ENCODE measurements at regions not wholly inside any gene's neighbourhood (a gene's known extent, or its start where the extent isn't known, plus 50 kb on each side); places are given as distances from the start of the nearest gene placed in this dataset.

GRCh38 chr3:188949996-188950395, 221.8 kb upstream of the TPRG1 start:
- WGBS (ENCODE audit: missing lambda C conversion rate), result 93% methylated on average over 1 of the region's 1 CpG
- TF ChIP-seq EHF (CRISPR knock-in tag; IDR thresholded peaks at IDR 0.05) (no peak), USF2 (IDR thresholded peaks at IDR 0.05) (no peak), FOSL2 (IDR thresholded peaks at IDR 0.05) (no peak), FOSL2 (CRISPR knock-in tag; IDR thresholded peaks at IDR 0.05) (no peak)
- Histone ChIP-seq H3K4me3 (no peak overlapping the region), H3K4me2 (peak overlapping the region; percentile 63), H3K27ac (peak overlapping the region; percentile 93 to 98), H3K4me1 (peaks cover 46% of the 10 kb centered on the region), H3K9me3 (no peaks in the 10 kb centered on the region)
- DNase-seq (ENCODE audit: low read depth in 1 of 2, low spot score in 1 of 2) (no peak), ATAC-seq (no peak), FAIRE-seq (no peak)
- ChIA-PET CTCF (interaction anchor here (0.7 to 8.4 kb wide), 3 partner anchors 89 to 1211 kb away, joined by 3 to 221 read pairs (median 3); no protein-coding TSS in a partner anchor), POLR2A (interaction anchor here (1.5 to 2.2 kb wide), 2 partner anchors 1204 to 1211 kb away, joined by 8 to 17 read pairs; partner anchors contain the start of gene BCL6)

GRCh38 chr3:188950832-188951489, 220.8 kb upstream of the TPRG1 start:
- Histone ChIP-seq H3K4me3 (no peak overlapping the region), H3K4me2 (peak overlapping the region; percentile 63), H3K4me1 (peaks cover 46% of the 10 kb centered on the region), H3K9me3 (no peaks in the 10 kb centered on the region), H3K27ac (peak overlapping the region; percentile 93 to 98)
- ChIA-PET POLR2A (interaction anchor here (1.5 to 2.2 kb wide), 2 partner anchors 1205 to 1212 kb away, joined by 8 to 17 read pairs; partner anchors contain the start of gene BCL6), CTCF (interaction anchor here (0.7 to 8.4 kb wide), 3 partner anchors 88 to 1211 kb away, joined by 3 to 221 read pairs (median 5); no protein-coding TSS in a partner anchor)
- WGBS (ENCODE audit: missing lambda C conversion rate), result 18% methylated on average over 13 of the region's 13 CpGs
- peak; percentile 71 to 92 for DNase-seq (ENCODE audit: low read depth in 1 of 2, low spot score in 1 of 2)
- peak; percentile 32 for FAIRE-seq
- ATAC-seq, result peak; percentile 51 to 73; a peak in 5 of 6 replicates
- no peak for TF ChIP-seq KDM5A (IDR thresholded peaks at IDR 0.05)
- TF ChIP-seq CBX8 (IDR thresholded peaks at IDR 0.05), result no peak
- peak; percentile 13; the same call in 1 of the 3 replicates for TF ChIP-seq SMC3 (IDR thresholded peaks at IDR 0.05)
- TF ChIP-seq ZFP36 (IDR thresholded peaks at IDR 0.05; ENCODE audit: borderline replicate concordance, partially characterized antibody), result no peak
- TF ChIP-seq KDM1A (IDR thresholded peaks at IDR 0.05; ENCODE audit: low read depth), result no peak
- no peak for TF ChIP-seq TFCP2L1 (CRISPR knock-in tag; IDR thresholded peaks at IDR 0.05)
- peak; percentile 94; the same call in 1 of the 2 replicates for TF ChIP-seq JUNB (IDR thresholded peaks at IDR 0.05)
- TF ChIP-seq RAD21 (conservative IDR thresholded peaks at IDR 0.05 in 1 of 2, IDR thresholded peaks at IDR 0.05 in 1 of 2), result peak; percentile 21 to 32; a peak in 3 of 5 replicates
- TF ChIP-seq REST (IDR thresholded peaks at IDR 0.05), result no peak
- no peak for TF ChIP-seq POLR2AphosphoS2 (conservative IDR thresholded peaks at IDR 0.05; ENCODE audit: low read length)
- no peak for TF ChIP-seq ZNF302 (CRISPR knock-in tag; IDR thresholded peaks at IDR 0.05)
- peak in 1 of 2 experiments; percentile 70; a peak in 3 of 5 replicates for TF ChIP-seq JUN (IDR thresholded peaks at IDR 0.05)
- TF ChIP-seq MAFK (IDR thresholded peaks at IDR 0.05; ENCODE audit: partially characterized antibody), result no peak
- 0 out of 2 replicates have a peak, but pooled peaks have one; percentile 49 for TF ChIP-seq ESRRA (IDR thresholded peaks at IDR 0.05; ENCODE audit: borderline replicate concordance, low read length)
- TF ChIP-seq FOSL2 (IDR thresholded peaks at IDR 0.05), result peak; percentile 90
- TF ChIP-seq FOSL2 (CRISPR knock-in tag; IDR thresholded peaks at IDR 0.05), result peak; percentile 95
- no peak for TF ChIP-seq PHF8 (IDR thresholded peaks at IDR 0.05; ENCODE audit: borderline replicate concordance, low read depth)
- TF ChIP-seq BCL3 (IDR thresholded peaks at IDR 0.05), result no peak
- TF ChIP-seq RNF2 (IDR thresholded peaks at IDR 0.05; ENCODE audit: borderline replicate concordance, low read depth), result no peak
- 0 out of 4 replicates have a peak, but pooled peaks of 1 of the 2 experiments have one; percentile 15 for TF ChIP-seq CEBPB (IDR thresholded peaks at IDR 0.05)
- TF ChIP-seq EP300 (IDR thresholded peaks at IDR 0.05), result peak; percentile 34 to 63; a peak in 2 of 5 replicates
- no peak for TF ChIP-seq HOXA7 (CRISPR knock-in tag; IDR thresholded peaks at IDR 0.05)
- TF ChIP-seq ZSCAN20 (CRISPR knock-in tag; IDR thresholded peaks at IDR 0.05), result peak; percentile 64; the same call in 1 of the 2 replicates
- no peak for TF ChIP-seq CTCF (IDR thresholded peaks at IDR 0.05)
- no peak for TF ChIP-seq HES2 (IDR thresholded peaks at IDR 0.05)
- no peak for TF ChIP-seq TP53 (CRISPR knock-in tag; IDR thresholded peaks at IDR 0.05)
- peak; percentile 78 for TF ChIP-seq GATA3 (IDR thresholded peaks at IDR 0.05; ENCODE audit: borderline replicate concordance)

All from A549 (cell line).